ENCODE measurements at regions not wholly inside any gene's neighbourhood (a gene's known extent, or its start where the extent isn't known, plus 50 kb on each side); places are given as distances from the start of the nearest gene placed in this dataset.

- intact Hi-C loops (cut with DNase I): no loop called here
Measured at GRCh38 chr21:19724081-19724480, 1274.1 kb upstream of the NCAM2 start.

GRCh38 chr21:19731251-19731650, 1267.0 kb upstream of the NCAM2 start:
- DNase-seq: no peak
- intact Hi-C loops (cut with DNase I): no loop called here

More at GRCh38 chr21:19724081-19724480, 1274.1 kb upstream of the NCAM2 start:
- no peak for DNase-seq

- peak in 2 of 10 donors; percentile 60 to 78 for DNase-seq
- intact Hi-C loops (cut with DNase I): no loop called here
Measured at GRCh38 chr21:19759836-19760235, 1238.4 kb upstream of the NCAM2 start.

- DNase-seq: no peak
- intact Hi-C loops (cut with DNase I): no loop called here
Measured at GRCh38 chr21:19767546-19767945, 1230.7 kb upstream of the NCAM2 start.

GRCh38 chr21:19771881-19772280, 1226.3 kb upstream of the NCAM2 start:
- no peak for DNase-seq
- intact Hi-C loops (cut with DNase I): no loop called here

GRCh38 chr21:19776076-19776475, 1222.1 kb upstream of the NCAM2 start:
- no peak for DNase-seq

GRCh38 chr21:19781881-19782652, 1216.1 kb upstream of the NCAM2 start:
- intact Hi-C loops (cut with DNase I): no loop called here
- peak in 1 of 10 donors; percentile 43 for DNase-seq

More at GRCh38 chr21:19776076-19776475, 1222.1 kb upstream of the NCAM2 start:
- intact Hi-C loops (cut with DNase I): no loop called here

GRCh38 chr21:19785941-19786340, 1212.3 kb upstream of the NCAM2 start:
- no peak for DNase-seq
- intact Hi-C loops (cut with DNase I): no loop called here

GRCh38 chr21:19792004-19792403, 1206.2 kb upstream of the NCAM2 start:
- DNase-seq: no peak
- intact Hi-C loops (cut with DNase I): no loop called here

GRCh38 chr21:19807201-19807600, 1191.0 kb upstream of the NCAM2 start:
- intact Hi-C loops (cut with DNase I): no loop called here
- DNase-seq: no peak

- intact Hi-C loops (cut with DNase I): no loop called here
- peak in 1 of 10 donors; percentile 35 for DNase-seq
Measured at GRCh38 chr21:19810779-19811178, 1187.4 kb upstream of the NCAM2 start.

GRCh38 chr21:19830446-19830845, 1167.8 kb upstream of the NCAM2 start:
- DNase-seq: no peak
- intact Hi-C loops (cut with DNase I): no loop called here

- intact Hi-C loops (cut with DNase I): no loop called here
- no peak for DNase-seq
Measured at GRCh38 chr21:19832551-19832950, 1165.7 kb upstream of the NCAM2 start.

- no peak for DNase-seq
Measured at GRCh38 chr21:19833082-19833481, 1165.1 kb upstream of the NCAM2 start.

GRCh38 chr21:19842601-19843000, 1155.6 kb upstream of the NCAM2 start:
- intact Hi-C loops (cut with DNase I): no loop called here
- no peak for DNase-seq

More at GRCh38 chr21:19833082-19833481, 1165.1 kb upstream of the NCAM2 start:
- intact Hi-C loops (cut with DNase I): no loop called here

GRCh38 chr21:19844334-19844733, 1153.9 kb upstream of the NCAM2 start:
- no peak for DNase-seq
- intact Hi-C loops (cut with DNase I): no loop called here

- no peak for DNase-seq
- intact Hi-C loops (cut with DNase I): no loop called here
Measured at GRCh38 chr21:19850157-19850556, 1148.1 kb upstream of the NCAM2 start.

- DNase-seq: peak in 2 of 10 donors; percentile 71 to 75
- intact Hi-C loops (cut with DNase I): no loop called here
Measured at GRCh38 chr21:19853061-19853460, 1145.1 kb upstream of the NCAM2 start.

- intact Hi-C loops (cut with DNase I): no loop called here
- DNase-seq: peak in 1 of 10 donors; percentile 75
Measured at GRCh38 chr21:19853709-19854575, 1144.3 kb upstream of the NCAM2 start.

GRCh38 chr21:19855522-19855921, 1142.7 kb upstream of the NCAM2 start:
- intact Hi-C loops (cut with DNase I): no loop called here
- peak in 1 of 10 donors; percentile 67 for DNase-seq

- intact Hi-C loops (cut with DNase I): no loop called here
- no peak for DNase-seq
Measured at GRCh38 chr21:19864476-19864875, 1133.7 kb upstream of the NCAM2 start.
